ENCODE measurements at regions not wholly inside any gene's neighbourhood (a gene's known extent, or its start where the extent isn't known, plus 50 kb on each side); places are given as distances from the start of the nearest gene placed in this dataset.

- TF ChIP-seq CTCF (conservative IDR thresholded peaks at IDR 0.05; ENCODE audit: low read length): no peak
- no peak for TF ChIP-seq EZH2phosphoT487 (IDR thresholded peaks at IDR 0.05; ENCODE audit: borderline replicate concordance)
Measured at GRCh38 chr16:85183564-85183963, 71.3 kb upstream of the CIBAR2 start.

All from Loucy (cell line).